ENCODE measurements at regions not wholly inside any gene's neighbourhood (a gene's known extent, or its start where the extent isn't known, plus 50 kb on each side); places are given as distances from the start of the nearest gene placed in this dataset.

GRCh38 chr9:108056805-108057386 lies 567.3 kb upstream of the KLF4 start:
- TF ChIP-seq SUZ12 (IDR thresholded peaks at IDR 0.05; ENCODE audit: extremely low read depth, insufficient read depth, insufficient read length) (no peak), YY1 (IDR thresholded peaks at IDR 0.05; ENCODE audit: insufficient read depth, insufficient read length) (no peak), ZNF274 (IDR thresholded peaks at IDR 0.05; ENCODE audit: low read depth, low read length) (no peak)

Measured in NT2/D1 (cell line).